ENCODE measurements at regions not wholly inside any gene's neighbourhood (a gene's known extent, or its start where the extent isn't known, plus 50 kb on each side); places are given as distances from the start of the nearest gene placed in this dataset.

- Histone ChIP-seq H3K27ac (replicated peaks) (no peak overlapping the region), H3K27me3 (ENCODE audit: insufficient read depth, poor library complexity, severe bottlenecking) (no peaks in the 10 kb centered on the region), H3K4me3 (replicated peaks; ENCODE audit: insufficient read depth, low read length) (no peak overlapping the region)
- DNase-seq (ENCODE audit: low read depth in 1 of 2, low spot score in 1 of 2) = no peak
- no peak for TF ChIP-seq SPI1 (IDR thresholded peaks at IDR 0.05; ENCODE audit: borderline replicate concordance, low read depth)
- TF ChIP-seq, protein P1, sequence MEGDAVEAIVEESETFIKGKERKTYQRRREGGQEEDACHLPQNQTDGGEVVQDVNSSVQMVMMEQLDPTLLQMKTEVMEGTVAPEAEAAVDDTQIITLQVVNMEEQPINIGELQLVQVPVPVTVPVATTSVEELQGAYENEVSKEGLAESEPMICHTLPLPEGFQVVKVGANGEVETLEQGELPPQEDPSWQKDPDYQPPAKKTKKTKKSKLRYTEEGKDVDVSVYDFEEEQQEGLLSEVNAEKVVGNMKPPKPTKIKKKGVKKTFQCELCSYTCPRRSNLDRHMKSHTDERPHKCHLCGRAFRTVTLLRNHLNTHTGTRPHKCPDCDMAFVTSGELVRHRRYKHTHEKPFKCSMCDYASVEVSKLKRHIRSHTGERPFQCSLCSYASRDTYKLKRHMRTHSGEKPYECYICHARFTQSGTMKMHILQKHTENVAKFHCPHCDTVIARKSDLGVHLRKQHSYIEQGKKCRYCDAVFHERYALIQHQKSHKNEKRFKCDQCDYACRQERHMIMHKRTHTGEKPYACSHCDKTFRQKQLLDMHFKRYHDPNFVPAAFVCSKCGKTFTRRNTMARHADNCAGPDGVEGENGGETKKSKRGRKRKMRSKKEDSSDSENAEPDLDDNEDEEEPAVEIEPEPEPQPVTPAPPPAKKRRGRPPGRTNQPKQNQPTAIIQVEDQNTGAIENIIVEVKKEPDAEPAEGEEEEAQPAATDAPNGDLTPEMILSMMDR (IDR thresholded peaks at IDR 0.05; ENCODE audit: insufficient read depth, low read length) = no peak
Observed at GRCh38 chr1:56302878-56303277, 276.5 kb downstream of the PLPP3 start.

DNA sequence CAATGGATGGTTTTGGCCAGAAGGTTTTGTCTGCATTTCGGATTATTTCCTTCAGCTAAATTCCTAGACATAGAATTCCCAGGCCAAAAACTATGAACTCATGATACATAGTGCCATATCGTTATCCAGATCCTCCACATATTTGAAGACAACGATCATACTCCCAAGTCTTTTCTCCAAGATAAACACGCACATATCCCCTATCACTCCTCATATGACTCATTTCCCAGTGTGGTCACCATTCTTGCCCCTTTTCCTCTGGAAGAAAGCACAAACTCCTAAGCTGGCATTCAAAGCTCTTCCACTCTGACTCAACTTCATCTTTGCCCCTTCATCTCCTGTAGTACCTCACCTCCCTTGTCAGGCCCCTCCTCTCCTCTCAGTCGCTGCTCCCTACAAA, 277.6 kb downstream of the PLPP3 start:
- no peak for DNase-seq (ENCODE audit: low read depth in 1 of 2, low spot score in 1 of 2)
- H3K27me3 ChIP-seq (ENCODE audit: insufficient read depth, poor library complexity, severe bottlenecking) = no peaks in the 10 kb centered on the region
- H3K27ac ChIP-seq (replicated peaks) = no peak overlapping the region
- TF ChIP-seq, protein P1 (IDR thresholded peaks at IDR 0.05; ENCODE audit: insufficient read depth, low read length) = no peak
- TF ChIP-seq, protein P2, sequence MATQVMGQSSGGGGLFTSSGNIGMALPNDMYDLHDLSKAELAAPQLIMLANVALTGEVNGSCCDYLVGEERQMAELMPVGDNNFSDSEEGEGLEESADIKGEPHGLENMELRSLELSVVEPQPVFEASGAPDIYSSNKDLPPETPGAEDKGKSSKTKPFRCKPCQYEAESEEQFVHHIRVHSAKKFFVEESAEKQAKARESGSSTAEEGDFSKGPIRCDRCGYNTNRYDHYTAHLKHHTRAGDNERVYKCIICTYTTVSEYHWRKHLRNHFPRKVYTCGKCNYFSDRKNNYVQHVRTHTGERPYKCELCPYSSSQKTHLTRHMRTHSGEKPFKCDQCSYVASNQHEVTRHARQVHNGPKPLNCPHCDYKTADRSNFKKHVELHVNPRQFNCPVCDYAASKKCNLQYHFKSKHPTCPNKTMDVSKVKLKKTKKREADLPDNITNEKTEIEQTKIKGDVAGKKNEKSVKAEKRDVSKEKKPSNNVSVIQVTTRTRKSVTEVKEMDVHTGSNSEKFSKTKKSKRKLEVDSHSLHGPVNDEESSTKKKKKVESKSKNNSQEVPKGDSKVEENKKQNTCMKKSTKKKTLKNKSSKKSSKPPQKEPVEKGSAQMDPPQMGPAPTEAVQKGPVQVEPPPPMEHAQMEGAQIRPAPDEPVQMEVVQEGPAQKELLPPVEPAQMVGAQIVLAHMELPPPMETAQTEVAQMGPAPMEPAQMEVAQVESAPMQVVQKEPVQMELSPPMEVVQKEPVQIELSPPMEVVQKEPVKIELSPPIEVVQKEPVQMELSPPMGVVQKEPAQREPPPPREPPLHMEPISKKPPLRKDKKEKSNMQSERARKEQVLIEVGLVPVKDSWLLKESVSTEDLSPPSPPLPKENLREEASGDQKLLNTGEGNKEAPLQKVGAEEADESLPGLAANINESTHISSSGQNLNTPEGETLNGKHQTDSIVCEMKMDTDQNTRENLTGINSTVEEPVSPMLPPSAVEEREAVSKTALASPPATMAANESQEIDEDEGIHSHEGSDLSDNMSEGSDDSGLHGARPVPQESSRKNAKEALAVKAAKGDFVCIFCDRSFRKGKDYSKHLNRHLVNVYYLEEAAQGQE (IDR thresholded peaks at IDR 0.05; ENCODE audit: insufficient replicate concordance, low read depth) = no peak
- TF ChIP-seq POLR2AphosphoS5 (IDR thresholded peaks at IDR 0.05; ENCODE audit: low read depth) (no peak), GABPA (IDR thresholded peaks at IDR 0.05; ENCODE audit: low read depth) (no peak), SPI1 (IDR thresholded peaks at IDR 0.05; ENCODE audit: borderline replicate concordance, low read depth) (no peak)
- no peak overlapping the region for H3K4me3 ChIP-seq (replicated peaks; ENCODE audit: insufficient read depth, low read length)

- TF ChIP-seq, protein P1 (IDR thresholded peaks at IDR 0.05; ENCODE audit: insufficient read depth, low read length) = no peak
- TF ChIP-seq, protein P2 (IDR thresholded peaks at IDR 0.05; ENCODE audit: insufficient replicate concordance, low read depth) = no peak
- TF ChIP-seq POLR2AphosphoS5 (IDR thresholded peaks at IDR 0.05; ENCODE audit: low read depth) = no peak
- TF ChIP-seq SPI1 (IDR thresholded peaks at IDR 0.05; ENCODE audit: borderline replicate concordance, low read depth) = no peak
- TF ChIP-seq GABPA (IDR thresholded peaks at IDR 0.05; ENCODE audit: low read depth) = no peak
- no peak overlapping the region for H3K27ac ChIP-seq (replicated peaks)
- DNase-seq (ENCODE audit: low read depth in 1 of 2, low spot score in 1 of 2) = no peak
Observed at GRCh38 chr1:56300836-56301235, 278.5 kb downstream of the PLPP3 start.

DNA sequence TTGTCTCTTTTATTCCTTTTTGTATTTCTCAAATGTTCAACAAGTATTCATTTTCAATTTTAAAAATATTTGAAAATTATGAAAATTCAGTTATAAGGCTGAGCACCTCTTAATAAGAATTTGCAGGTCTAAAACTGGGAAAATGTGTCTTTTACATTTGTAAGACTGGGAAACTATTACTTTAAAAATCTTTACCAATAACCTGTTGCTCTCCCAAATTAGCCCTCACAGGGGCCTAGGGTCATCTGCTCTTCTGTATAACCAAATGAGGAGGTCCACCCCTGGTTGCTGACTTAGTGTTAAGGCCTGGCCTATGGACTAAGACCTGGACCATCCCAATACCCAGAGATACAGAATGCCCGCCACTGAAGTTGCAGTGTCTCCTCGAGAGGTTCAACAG, 280.5 kb downstream of the PLPP3 start:
- TF ChIP-seq, protein P2 (IDR thresholded peaks at IDR 0.05; ENCODE audit: insufficient replicate concordance, low read depth) = no peak
- DNase-seq (ENCODE audit: low read depth in 1 of 2, low spot score in 1 of 2) = no peak
- H3K4me3 ChIP-seq (replicated peaks; ENCODE audit: insufficient read depth, low read length) = no peak overlapping the region
- H3K27me3 ChIP-seq (ENCODE audit: insufficient read depth, poor library complexity, severe bottlenecking) = no peaks in the 10 kb centered on the region
- H3K27ac ChIP-seq (replicated peaks) = no peak overlapping the region

More at GRCh38 chr1:56300836-56301235, 278.5 kb downstream of the PLPP3 start:
- no peaks in the 10 kb centered on the region for H3K27me3 ChIP-seq (ENCODE audit: insufficient read depth, poor library complexity, severe bottlenecking)
- H3K4me3 ChIP-seq (replicated peaks; ENCODE audit: insufficient read depth, low read length) = no peak overlapping the region
